Endodermal cell (in vitro differentiated cells): ENCODE measurements at regions not wholly inside any gene's neighbourhood (a gene's known extent, or its start where the extent isn't known, plus 50 kb on each side); places are given as distances from the start of the nearest gene placed in this dataset.

Source experiments
- DNase-seq: peaks from one replicate; pipeline ENCODE4 v3.0.0-alpha.2; 2017
- H3K27ac ChIP-seq: 2 replicates; pipeline ENCODE4 v1.5.1; 2013; ENCODE audit warnings: mild to moderate bottlenecking, low read depth, low read length, moderate library complexity
- H3K27me3 ChIP-seq: 2 replicates; pipeline ENCODE4 v1.6.1; 2013; ENCODE audit warnings: mild to moderate bottlenecking, low read length, moderate library complexity; ENCODE audit not compliant: insufficient read depth, control insufficient read depth, poor library complexity, severe bottlenecking
- H3K36me3 ChIP-seq: 2 replicates; pipeline ENCODE4 v1.7.0; 2013; ENCODE audit warnings: mild to moderate bottlenecking, low read length, moderate library complexity; ENCODE audit not compliant: control insufficient read depth, insufficient read depth
- H3K4me1 ChIP-seq: one replicate; pipeline ENCODE4 v1.7.0; 2013; ENCODE audit warnings: low read length; ENCODE audit not compliant: control insufficient read depth, insufficient read depth
- H3K4me3 ChIP-seq: 2 replicates; pipeline ENCODE4 v1.5.1; 2013; ENCODE audit warnings: mild to moderate bottlenecking, low read length, moderate library complexity
- H3K9ac ChIP-seq: 2 replicates; pipeline ENCODE4 v1.6.1; 2013; ENCODE audit warnings: mild to moderate bottlenecking, low read length, moderate library complexity; ENCODE audit not compliant: poor library complexity, severe bottlenecking; ENCODE audit errors: extremely low read depth
- H3K9me3 ChIP-seq: 2 replicates; pipeline ENCODE4 v1.6.1; 2013; ENCODE audit warnings: mild to moderate bottlenecking, low read length, moderate library complexity; ENCODE audit not compliant: control insufficient read depth
- H3K27ac Mint-ChIP-seq: 2 replicates; pipeline ENCODE4 v1.8.0; 2020; ENCODE audit warnings: mixed read lengths
- H3K27me3 Mint-ChIP-seq: 2 replicates; pipeline ENCODE4 v1.8.0; 2021; ENCODE audit warnings: mild to moderate bottlenecking, mixed read lengths; ENCODE audit not compliant: insufficient read depth
- H3K36me3 Mint-ChIP-seq: 2 replicates; pipeline ENCODE4 v1.8.0; 2020; ENCODE audit warnings: low read depth, mixed read lengths
- H3K4me1 Mint-ChIP-seq: 2 replicates; pipeline ENCODE4 v1.8.0; 2020; ENCODE audit warnings: mixed read lengths
- H3K4me3 Mint-ChIP-seq: 2 replicates; pipeline ENCODE4 v1.8.0; 2020; ENCODE audit warnings: mild to moderate bottlenecking, moderate library complexity, mixed read lengths
- H3K9me3 Mint-ChIP-seq: 2 replicates; pipeline ENCODE4 v1.8.0; 2020; ENCODE audit warnings: mild to moderate bottlenecking, mixed read lengths
- CTCF ChIP-seq: fragments of 200-600 bp; sonication (generic); conservative IDR thresholded peaks from 2 replicates; pipeline ENCODE4 v1.5.0; 2021; ENCODE audit warnings: antibody characterized with exemption, mild to moderate bottlenecking
- WGBS, 2 experiments: methylation state at CpG; one replicate each; pipeline versions ENCODE4 v1.1.5 to v1.1.7; 2013; ENCODE audit warnings: missing lambda C conversion rate in 2 of 2, mixed read lengths in 1 of 2; ENCODE audit not compliant: insufficient coverage in 1 of 2, insufficient read length in 1 of 2; 5-methylcytosine and 5-hydroxymethylcytosine counted together

GRCh38 chr2:156915332-156915731 lies 342.2 kb upstream of the GALNT5 start:
- H3K4me1 ChIP-seq, result no peaks in the 10 kb centered on the region
- H3K27ac ChIP-seq, result no peak overlapping the region
- H3K4me3 ChIP-seq, result no peak overlapping the region
- TF ChIP-seq CTCF, result no peak
- Mint-ChIP-seq H3K9me3 (no peaks in the 10 kb centered on the region), H3K27me3 (no peaks in the 10 kb centered on the region), H3K27ac (no peak overlapping the region), H3K4me3 (no peak overlapping the region), H3K4me1 (peaks cover 1% of the 10 kb centered on the region), H3K36me3 (no peaks in the 10 kb centered on the region)
- no peak overlapping the region for H3K9ac ChIP-seq
- H3K36me3 ChIP-seq, result no peaks in the 10 kb centered on the region
- no peaks in the 10 kb centered on the region for H3K9me3 ChIP-seq
- no peak for DNase-seq
- no peaks in the 10 kb centered on the region for H3K27me3 ChIP-seq

- peaks cover 1% of the 10 kb centered on the region for H3K4me1 Mint-ChIP-seq
- no peaks in the 10 kb centered on the region for H3K36me3 ChIP-seq
- H3K9ac ChIP-seq, result no peak overlapping the region
- WGBS, 2 experiments, result 60 to 96% methylated on average over 1 of the region's 1 CpG
- no peak overlapping the region for H3K4me3 ChIP-seq
- H3K9me3 ChIP-seq, result peaks cover 5% of the 10 kb centered on the region
- H3K27me3 ChIP-seq, result no peaks in the 10 kb centered on the region
- H3K27ac ChIP-seq, result no peak overlapping the region
- peaks cover 14% of the 10 kb centered on the region for H3K9me3 Mint-ChIP-seq
- peaks cover 2% of the 10 kb centered on the region for H3K27me3 Mint-ChIP-seq
- H3K4me1 ChIP-seq, result no peaks in the 10 kb centered on the region
- TF ChIP-seq CTCF, result no peak
- no peak for DNase-seq
- peak overlapping the region; percentile 71 for H3K27ac Mint-ChIP-seq
- H3K4me3 Mint-ChIP-seq, result no peak overlapping the region
- peaks cover 3% of the 10 kb centered on the region for H3K36me3 Mint-ChIP-seq
Observed at GRCh38 chr2:156918410-156918809, 339.1 kb upstream of the GALNT5 start.

GRCh38 chr2:156930423-156930822 lies 327.1 kb upstream of the GALNT5 start:
- Histone ChIP-seq H3K4me3 (no peak overlapping the region), H3K9me3 (peaks cover 23% of the 10 kb centered on the region), H3K27me3 (no peaks in the 10 kb centered on the region), H3K27ac (no peak overlapping the region), H3K4me1 (no peaks in the 10 kb centered on the region), H3K9ac (no peak overlapping the region), H3K36me3 (peaks cover 2% of the 10 kb centered on the region)
- Mint-ChIP-seq H3K4me1 (no peaks in the 10 kb centered on the region), H3K27me3 (no peaks in the 10 kb centered on the region), H3K36me3 (peaks cover 4% of the 10 kb centered on the region), H3K9me3 (peaks cover 21% of the 10 kb centered on the region), H3K27ac (no peak overlapping the region), H3K4me3 (no peak overlapping the region)
- 94 to 100% methylated on average over 1 of the region's 2 CpGs for WGBS, 2 experiments
- TF ChIP-seq CTCF, result no peak
- DNase-seq, result no peak
